HG03575 (cell line): ENCODE measurements at regions not wholly inside any gene's neighbourhood (a gene's known extent, or its start where the extent isn't known, plus 50 kb on each side); places are given as distances from the start of the nearest gene placed in this dataset.
"Not testable (repeated sequence)": the region's sequence is repeated elsewhere in the genome, so short reads cannot be mapped to it uniquely, and the experiment has no call there.

Experiments used
- ATAC-seq: cut with Tn5 transposase; IDR thresholded peaks from one replicate; pipeline ENCODE4 v1.9.1; 2021; ENCODE audit not compliant: unreplicated experiment, insufficient number of reproducible peaks, low FRiP score; ENCODE audit errors: extremely low read depth

GRCh38 chr5:12660279-12661107, 756.2 kb upstream of the CTNND2 start:
- not testable (repeated sequence) for ATAC-seq

DNA sequence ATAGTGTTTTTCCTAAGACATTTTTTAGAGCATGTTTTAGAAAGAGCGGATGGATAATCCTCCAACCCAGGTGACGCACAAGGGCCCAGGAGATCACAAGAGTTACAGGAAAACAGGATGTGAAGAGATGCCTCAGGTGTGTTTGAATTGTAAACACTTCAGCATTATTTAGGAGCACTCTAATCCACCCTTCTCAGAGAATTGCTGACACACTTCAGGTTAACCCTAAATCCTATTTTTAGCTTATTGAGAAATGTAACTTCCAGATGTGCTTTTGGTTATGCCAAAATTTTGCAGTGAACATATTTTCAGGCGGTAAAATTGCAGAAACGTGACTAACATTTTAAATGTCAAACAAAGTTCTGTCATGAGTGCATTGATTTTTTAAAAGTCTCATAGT, 755.4 kb upstream of the CTNND2 start:
- ATAC-seq, result no peak

DNA sequence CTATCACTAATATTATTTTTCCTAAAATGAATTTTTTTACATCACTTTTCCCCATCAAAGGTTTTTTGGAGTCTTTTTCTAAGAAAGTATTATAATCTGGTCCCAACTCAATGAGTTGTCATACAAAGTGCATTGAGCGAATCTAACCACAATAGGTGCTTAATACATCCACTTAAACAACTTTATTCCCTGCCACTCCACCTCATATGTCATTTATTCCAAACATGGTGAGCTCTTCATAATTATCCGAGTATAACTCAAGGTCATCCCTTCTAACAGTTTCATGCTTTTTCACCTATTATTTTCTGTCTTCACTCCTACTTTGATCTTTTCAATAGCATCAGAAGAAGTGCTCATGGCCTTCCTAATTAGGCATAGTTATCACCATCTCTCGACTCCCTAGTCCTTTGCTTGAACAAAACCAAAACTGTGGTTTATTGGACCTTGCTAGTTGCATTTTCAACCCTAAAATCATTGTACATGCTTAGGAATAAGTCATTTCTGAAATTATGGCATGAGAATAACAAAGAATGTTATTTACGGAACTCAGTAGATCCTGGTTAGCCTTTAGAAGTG, 754.7 kb upstream of the CTNND2 start:
- no peak for ATAC-seq

DNA sequence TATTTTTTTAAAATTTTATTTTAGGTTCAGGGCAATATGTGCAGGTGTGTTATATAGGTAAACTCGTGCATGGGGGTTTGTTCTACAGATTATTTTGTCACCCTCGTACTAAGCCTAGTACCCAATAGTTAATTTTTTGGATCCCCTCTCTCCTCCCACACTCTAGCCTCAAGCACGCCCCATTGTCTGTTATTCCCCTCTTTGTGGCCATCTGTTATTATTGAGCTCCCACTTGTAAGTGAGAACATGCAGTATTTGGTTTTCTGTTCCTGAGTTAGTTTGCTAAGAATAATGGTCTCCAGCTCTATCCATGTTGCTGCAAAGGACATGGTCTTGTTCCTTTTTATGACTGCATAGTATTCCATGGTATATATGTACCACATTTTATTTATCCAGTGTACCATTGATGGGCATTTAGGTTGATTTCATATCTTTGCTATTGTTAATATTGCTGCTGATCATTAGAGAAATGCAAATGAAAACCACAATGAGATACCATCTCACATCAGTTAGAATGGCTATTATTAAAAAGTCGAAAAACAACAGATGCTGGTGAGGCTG, 753.7 kb upstream of the CTNND2 start:
- ATAC-seq, result not testable (repeated sequence)

- ATAC-seq, result no peak
Observed at GRCh38 chr5:12655675-12656074, 751.4 kb upstream of the CTNND2 start.

GRCh38 chr5:12652201-12652600, 748.0 kb upstream of the CTNND2 start:
- no peak for ATAC-seq

- no peak for ATAC-seq
Observed at GRCh38 chr5:12648558-12648957, 744.3 kb upstream of the CTNND2 start.

DNA sequence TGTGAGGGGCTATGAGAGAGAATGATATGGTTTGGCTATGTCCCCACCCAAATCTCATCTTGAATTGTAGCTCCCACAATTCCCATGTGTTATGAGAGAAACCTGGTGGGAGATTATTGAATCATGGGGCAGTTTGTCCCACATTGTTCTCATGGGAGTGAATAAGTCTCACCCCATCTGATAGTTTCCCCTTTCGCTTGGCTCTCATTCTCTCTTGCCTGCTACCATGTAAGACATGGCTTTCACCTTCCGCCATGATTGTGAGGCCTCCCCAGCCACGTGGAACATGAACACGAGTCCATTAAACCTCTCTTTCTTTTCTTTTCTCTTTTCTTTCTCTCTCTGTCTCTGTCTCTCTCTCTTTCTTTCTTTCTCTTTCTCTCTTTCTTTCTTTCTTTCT, 743.4 kb upstream of the CTNND2 start:
- ATAC-seq, result no peak

DNA sequence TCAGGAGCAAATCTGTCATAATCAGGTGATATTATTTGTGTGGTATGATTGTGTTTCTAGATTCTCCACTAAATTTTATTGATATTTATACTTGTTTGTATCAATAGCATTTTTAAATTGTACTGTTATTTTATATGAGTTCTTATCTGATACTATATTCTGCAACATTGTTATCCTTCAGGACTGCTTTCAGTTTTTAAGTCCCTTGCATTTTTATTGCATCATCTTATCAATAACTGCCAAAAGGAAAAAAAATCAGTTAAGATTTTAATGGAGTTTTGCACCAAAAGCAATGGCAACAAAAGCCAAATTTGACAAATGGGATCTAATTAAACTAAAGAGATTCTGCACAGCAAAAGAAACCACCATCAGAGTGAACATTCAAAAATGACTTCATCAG, 741.3 kb upstream of the CTNND2 start:
- no peak for ATAC-seq

DNA sequence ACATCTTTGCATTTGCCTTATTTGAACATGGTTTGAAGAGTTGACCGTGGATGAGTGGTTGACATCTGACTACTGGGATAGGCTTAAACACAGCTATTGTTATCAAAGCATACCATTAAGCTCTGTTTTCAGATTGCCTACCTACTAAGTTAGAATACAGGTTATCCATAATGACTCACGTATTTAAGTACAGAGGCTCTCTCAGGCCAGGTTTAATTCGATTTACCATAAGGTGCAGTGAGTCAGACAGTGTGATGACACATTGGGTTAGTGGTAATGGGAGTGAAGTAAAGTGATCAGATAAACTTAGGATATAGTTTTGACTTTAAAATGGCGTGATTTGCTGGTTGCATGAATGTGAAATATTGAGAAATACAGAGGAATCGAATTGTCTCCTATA, 732.0 kb upstream of the CTNND2 start:
- no peak for ATAC-seq

GRCh38 chr5:12626556-12626955, 722.3 kb upstream of the CTNND2 start:
- no peak for ATAC-seq

DNA sequence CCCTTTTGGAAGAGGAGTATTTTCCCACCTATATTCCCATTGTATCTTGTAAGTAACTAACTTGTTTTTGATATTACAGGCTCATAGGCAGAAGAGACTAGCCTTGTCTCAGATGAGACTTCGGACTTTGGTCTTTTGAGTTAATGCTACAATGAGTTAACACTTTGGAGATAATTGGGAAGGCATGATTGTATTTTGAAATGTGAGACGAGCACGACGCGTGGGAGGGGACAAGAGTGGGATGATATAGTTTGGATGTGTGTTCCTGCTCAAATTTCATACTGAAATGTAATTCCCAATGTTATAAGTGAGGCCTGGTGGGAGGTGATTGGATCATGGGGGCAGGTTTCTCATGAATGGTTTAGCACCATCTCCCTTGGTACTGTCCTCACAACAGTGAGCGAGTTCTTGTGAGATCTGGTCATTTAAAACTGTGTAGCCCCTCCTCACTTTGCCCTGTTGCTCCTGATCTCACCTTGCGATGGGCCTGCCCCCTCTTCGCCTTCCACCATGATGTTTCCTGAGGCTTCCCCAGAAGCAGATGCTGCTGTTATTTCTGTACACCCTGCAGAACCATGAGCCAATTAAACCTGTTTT, 721.5 kb upstream of the CTNND2 start:
- ATAC-seq, result no peak

- ATAC-seq, result no peak
Observed at GRCh38 chr5:12624776-12625560, 720.7 kb upstream of the CTNND2 start.

GRCh38 chr5:12623408-12623807, 719.2 kb upstream of the CTNND2 start:
- ATAC-seq, result no peak

GRCh38 chr5:12616093-12616492, 711.8 kb upstream of the CTNND2 start:
- no peak for ATAC-seq

- no peak for ATAC-seq
Observed at GRCh38 chr5:12615141-12615820, 711.0 kb upstream of the CTNND2 start.

GRCh38 chr5:12614608-12615007, 710.4 kb upstream of the CTNND2 start:
- ATAC-seq, result no peak

DNA sequence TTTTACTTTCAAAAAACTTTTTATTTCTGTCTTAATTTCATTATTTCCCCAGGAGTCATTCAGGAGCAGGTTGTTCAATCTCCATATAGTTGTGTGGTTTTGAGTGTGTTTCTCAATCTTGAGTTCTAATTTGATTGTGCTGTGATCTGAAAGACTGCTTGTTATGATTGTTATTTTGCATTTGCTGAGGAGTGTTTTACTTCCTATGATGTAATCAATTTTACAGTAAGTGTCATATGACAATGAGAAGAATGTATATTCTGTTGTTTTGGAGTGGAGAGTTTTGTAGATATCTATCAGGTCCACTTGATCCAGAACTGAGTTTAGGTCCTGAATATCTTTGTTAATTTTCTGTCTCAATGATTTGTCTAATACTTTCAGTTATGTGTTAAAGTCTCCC, 706.9 kb upstream of the CTNND2 start:
- ATAC-seq, result no peak

GRCh38 chr5:12607817-12608216, 703.6 kb upstream of the CTNND2 start:
- ATAC-seq, result not testable (repeated sequence)
